IPS DF 6.9 (cell line): ENCODE measurements at regions not wholly inside any gene's neighbourhood (a gene's known extent, or its start where the extent isn't known, plus 50 kb on each side); places are given as distances from the start of the nearest gene placed in this dataset.

Experiments used
- DNase-seq: peaks from one replicate; pipeline ENCODE4 v3.0.0-alpha.2; 2013; ENCODE audit warnings: low read depth, low spot score
- H3K27ac ChIP-seq: one replicate; pipeline ENCODE4 v1.5.1; 2013; ENCODE audit warnings: low read length, control low read depth
- H3K27me3 ChIP-seq: 2 replicates; pipeline ENCODE4 v1.6.1; 2013; ENCODE audit warnings: mild to moderate bottlenecking, low read length; ENCODE audit not compliant: control insufficient read depth, insufficient read depth
- H3K36me3 ChIP-seq: 2 replicates; pipeline ENCODE4 v1.6.1; 2013; ENCODE audit warnings: low read length; ENCODE audit not compliant: control insufficient read depth, insufficient read depth
- H3K4me1 ChIP-seq: 2 replicates; pipeline ENCODE4 v1.6.1; 2013; ENCODE audit warnings: low read length; ENCODE audit not compliant: control insufficient read depth, insufficient read depth
- H3K4me3 ChIP-seq: 2 replicates; pipeline ENCODE4 v1.5.1; 2013; ENCODE audit warnings: mild to moderate bottlenecking, low read length
- H3K9me3 ChIP-seq: 2 replicates; pipeline ENCODE4 v1.6.1; 2013; ENCODE audit warnings: low read length, inconsistent platforms; ENCODE audit not compliant: control insufficient read depth, insufficient read depth
- WGBS: extraction: QIAGEN DNeasy Blood & Tissue Kit; methylation state at CpG from one replicate; pipeline ENCODE4 v1.1.7; 2013; ENCODE audit warnings: mixed read lengths, missing lambda C conversion rate; ENCODE audit not compliant: insufficient read length, insufficient coverage; 5-methylcytosine and 5-hydroxymethylcytosine counted together

GRCh38 chr11:106420686-106421085 lies 343.2 kb downstream of the AASDHPPT start:
- no peaks in the 10 kb centered on the region for H3K4me1 ChIP-seq
- H3K9me3 ChIP-seq = no peaks in the 10 kb centered on the region
- no peak overlapping the region for H3K27ac ChIP-seq
- H3K4me3 ChIP-seq = no peak overlapping the region
- DNase-seq = no peak
- no peaks in the 10 kb centered on the region for H3K36me3 ChIP-seq
- H3K27me3 ChIP-seq = no peaks in the 10 kb centered on the region

- Histone ChIP-seq H3K36me3 (no peaks in the 10 kb centered on the region), H3K27me3 (no peaks in the 10 kb centered on the region), H3K4me3 (no peak overlapping the region), H3K27ac (no peak overlapping the region), H3K4me1 (no peaks in the 10 kb centered on the region), H3K9me3 (no peaks in the 10 kb centered on the region)
- no peak for DNase-seq
- WGBS = no CpG with 5 or more reads among the region's 1 CpG
Measured at GRCh38 chr11:106421676-106422292, 344.3 kb downstream of the AASDHPPT start.

DNA sequence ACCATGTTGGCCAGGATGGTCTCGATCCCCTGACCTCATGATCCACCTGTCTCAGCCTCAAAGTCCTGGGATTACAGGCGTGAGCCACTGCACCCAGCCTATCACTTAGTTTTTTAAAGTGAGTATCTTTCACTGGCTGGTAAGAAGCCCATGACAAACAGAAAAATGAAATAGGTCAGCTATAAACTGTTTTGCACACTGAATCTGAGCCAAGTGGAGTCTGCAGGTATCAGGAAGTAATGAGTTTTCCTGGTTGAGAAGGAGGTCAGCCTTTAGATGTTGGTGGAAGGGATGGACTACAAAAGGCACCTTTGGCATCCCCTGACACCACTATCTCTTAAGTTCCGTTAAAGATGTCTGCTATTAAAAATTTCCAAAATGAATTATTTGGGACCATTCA lies 345.1 kb downstream of the AASDHPPT start:
- no peaks in the 10 kb centered on the region for H3K9me3 ChIP-seq
- H3K4me3 ChIP-seq = no peak overlapping the region
- WGBS = no CpG with 5 or more reads among the region's 3 CpGs
- no peaks in the 10 kb centered on the region for H3K27me3 ChIP-seq
- no peak for DNase-seq
- no peaks in the 10 kb centered on the region for H3K4me1 ChIP-seq
- no peak overlapping the region for H3K27ac ChIP-seq
- H3K36me3 ChIP-seq = no peaks in the 10 kb centered on the region

DNA sequence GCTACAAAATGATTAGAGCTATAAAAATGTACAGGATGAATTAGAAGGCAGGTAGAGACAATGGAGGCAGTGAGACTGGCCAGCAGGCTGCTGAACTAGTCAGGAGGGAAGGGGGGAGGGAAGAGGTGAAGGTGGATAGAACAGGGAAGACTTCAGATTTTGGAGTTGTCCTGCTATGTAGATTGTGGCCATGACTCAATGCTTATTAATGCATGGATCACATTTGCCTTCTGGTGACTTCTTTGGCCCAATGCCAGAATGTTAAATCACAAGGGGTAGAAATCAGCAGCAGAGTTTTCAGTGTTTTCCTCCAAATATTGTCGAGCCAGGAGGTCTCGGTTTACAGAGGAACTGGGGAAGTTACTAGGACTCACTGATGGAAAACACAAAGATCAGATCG lies 346.6 kb downstream of the AASDHPPT start:
- Histone ChIP-seq H3K4me3 (no peak overlapping the region), H3K27me3 (no peaks in the 10 kb centered on the region), H3K27ac (no peak overlapping the region), H3K9me3 (no peaks in the 10 kb centered on the region), H3K36me3 (no peaks in the 10 kb centered on the region), H3K4me1 (no peaks in the 10 kb centered on the region)
- DNase-seq = no peak
- no CpG with 5 or more reads among the region's 3 CpGs for WGBS

DNA sequence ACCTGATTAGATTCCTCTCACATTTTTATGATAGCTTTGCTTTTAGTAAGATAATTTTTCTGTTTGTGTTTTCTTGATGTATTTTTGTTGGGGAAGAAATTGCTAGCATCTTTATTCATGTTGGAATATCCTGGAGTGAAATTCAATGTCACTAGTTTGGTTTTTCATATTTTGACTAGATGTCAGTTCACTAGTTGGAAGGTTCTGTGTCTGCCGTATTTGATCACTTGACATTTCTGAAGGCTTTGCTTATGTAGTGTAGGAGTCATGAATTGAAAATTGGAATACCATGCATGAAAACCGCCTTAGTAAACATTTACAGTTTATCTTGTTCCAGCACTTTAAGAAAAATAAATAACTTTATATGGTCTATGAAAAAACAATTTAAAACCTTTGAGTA lies 348.4 kb downstream of the AASDHPPT start:
- no CpG with 5 or more reads among the region's 2 CpGs for WGBS

DNA sequence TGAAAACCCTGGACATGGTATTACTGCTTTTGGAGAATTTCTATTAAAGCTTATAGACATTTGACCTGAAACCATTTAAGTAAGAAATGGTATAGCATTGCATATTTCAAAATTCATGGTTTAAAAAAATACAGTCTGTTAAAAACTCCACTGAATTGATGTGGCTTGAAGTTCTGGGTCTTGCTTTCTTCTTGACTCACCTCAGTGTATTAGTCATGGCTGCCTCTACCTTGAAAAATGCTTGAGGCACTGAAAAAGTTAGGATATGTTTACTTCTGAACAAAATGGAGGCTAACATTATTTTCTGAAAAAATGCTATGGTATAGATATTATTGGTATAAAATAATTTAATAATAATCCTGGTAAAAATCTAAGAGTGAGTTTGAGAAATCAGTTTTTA lies 349.2 kb downstream of the AASDHPPT start:
- no peaks in the 10 kb centered on the region for H3K4me1 ChIP-seq
- H3K27ac ChIP-seq = no peak overlapping the region
- no peaks in the 10 kb centered on the region for H3K9me3 ChIP-seq
- DNase-seq = no peak
- H3K27me3 ChIP-seq = no peaks in the 10 kb centered on the region
- H3K36me3 ChIP-seq = no peaks in the 10 kb centered on the region
- H3K4me3 ChIP-seq = no peak overlapping the region

More for the DNA sequence above, 348.4 kb downstream of the AASDHPPT start:
- no peaks in the 10 kb centered on the region for H3K36me3 ChIP-seq
- no peaks in the 10 kb centered on the region for H3K4me1 ChIP-seq
- no peak for DNase-seq
- no peak overlapping the region for H3K27ac ChIP-seq
- H3K4me3 ChIP-seq = no peak overlapping the region
- H3K9me3 ChIP-seq = no peaks in the 10 kb centered on the region
- no peaks in the 10 kb centered on the region for H3K27me3 ChIP-seq

GRCh38 chr11:106427736-106428135 lies 350.3 kb downstream of the AASDHPPT start:
- H3K4me1 ChIP-seq = no peaks in the 10 kb centered on the region
- H3K9me3 ChIP-seq = no peaks in the 10 kb centered on the region
- no peak for DNase-seq
- no peaks in the 10 kb centered on the region for H3K36me3 ChIP-seq
- H3K27ac ChIP-seq = no peak overlapping the region
- no peak overlapping the region for H3K4me3 ChIP-seq
- no CpG with 5 or more reads among the region's 2 CpGs for WGBS
- no peaks in the 10 kb centered on the region for H3K27me3 ChIP-seq

DNA sequence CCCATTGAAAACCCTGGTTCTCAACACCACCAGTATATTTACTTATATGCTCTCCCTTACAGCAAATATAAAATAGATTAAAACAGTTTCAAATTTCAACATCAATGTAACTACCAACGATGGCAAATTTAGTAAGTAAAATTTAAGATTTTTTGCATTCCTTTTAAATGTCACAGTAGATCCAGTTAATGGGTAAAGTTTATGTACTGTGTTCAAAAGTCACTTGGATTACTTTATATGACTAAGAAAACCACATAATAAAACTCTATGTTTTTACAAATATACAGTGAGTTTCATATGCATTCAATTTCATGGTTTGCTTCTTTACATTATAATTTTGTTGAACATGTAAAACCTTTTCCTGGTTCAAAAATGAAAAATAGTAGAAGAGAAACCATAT lies 364.6 kb downstream of the AASDHPPT start:
- no peaks in the 10 kb centered on the region for H3K36me3 ChIP-seq
- WGBS = no CpG with 5 or more reads among the region's 1 CpG

GRCh38 chr11:106446302-106446701 lies 368.8 kb downstream of the AASDHPPT start:
- Histone ChIP-seq H3K4me3 (no peak overlapping the region), H3K4me1 (no peaks in the 10 kb centered on the region), H3K27ac (no peak overlapping the region), H3K27me3 (no peaks in the 10 kb centered on the region), H3K9me3 (no peaks in the 10 kb centered on the region), H3K36me3 (no peaks in the 10 kb centered on the region)
- no CpG with 5 or more reads among the region's 1 CpG for WGBS
- DNase-seq = no peak

More for the DNA sequence above, 364.6 kb downstream of the AASDHPPT start:
- Histone ChIP-seq H3K27ac (no peak overlapping the region), H3K4me3 (no peak overlapping the region), H3K9me3 (no peaks in the 10 kb centered on the region), H3K27me3 (no peaks in the 10 kb centered on the region), H3K4me1 (no peaks in the 10 kb centered on the region)
- no peak for DNase-seq

GRCh38 chr11:106446955-106447354 lies 369.5 kb downstream of the AASDHPPT start:
- no CpG with 5 or more reads among the region's 4 CpGs for WGBS
- no peak overlapping the region for H3K27ac ChIP-seq
- no peak for DNase-seq

GRCh38 chr11:106447631-106448191 lies 370.2 kb downstream of the AASDHPPT start:
- WGBS = no CpG with 5 or more reads among the region's 5 CpGs
- Histone ChIP-seq H3K9me3 (no peaks in the 10 kb centered on the region), H3K27ac (no peak overlapping the region), H3K36me3 (no peaks in the 10 kb centered on the region), H3K4me3 (no peak overlapping the region), H3K27me3 (no peaks in the 10 kb centered on the region), H3K4me1 (no peaks in the 10 kb centered on the region)
- DNase-seq = no peak

More at GRCh38 chr11:106446955-106447354, 369.5 kb downstream of the AASDHPPT start:
- H3K9me3 ChIP-seq = no peaks in the 10 kb centered on the region
- no peaks in the 10 kb centered on the region for H3K36me3 ChIP-seq
- no peak overlapping the region for H3K4me3 ChIP-seq
- no peaks in the 10 kb centered on the region for H3K4me1 ChIP-seq
- no peaks in the 10 kb centered on the region for H3K27me3 ChIP-seq
